CD4-positive, alpha-beta T cell (primary cell): ENCODE measurements at regions not wholly inside any gene's neighbourhood (a gene's known extent, or its start where the extent isn't known, plus 50 kb on each side); places are given as distances from the start of the nearest gene placed in this dataset.
"Not testable (repeated sequence)": the region's sequence is repeated elsewhere in the genome, so short reads cannot be mapped to it uniquely, and the experiment has no call there.

Experiments
- ATAC-seq: fragments of 200-7000 bp; cut with Tn5 transposase; one replicate; pipeline ENCODE4 v1.10.0; 2022; ENCODE audit warnings: mild to moderate bottlenecking; ENCODE audit not compliant: poor library complexity
- CTCF ChIA-PET: fragments of 350-600 bp; sonication (Branson Sonifier 250); formaldehyde crosslinking; loops from one replicate; lab custom pipeline; 2021; ENCODE audit warnings: antibody characterized with exemption, inconsistent platforms; lab: Charles Lee
- POLR2A ChIA-PET: fragments of 350-600 bp; sonication (Branson Sonifier 250); formaldehyde crosslinking; loops from one replicate; lab custom pipeline; 2021; ENCODE audit warnings: antibody characterized with exemption, inconsistent platforms; lab: Charles Lee
- DNase-seq, 14 experiments: peaks; one replicate each; pipeline ENCODE4 v3.0.0-alpha.2; 2013 to 2020; ENCODE audit warnings: mixed read lengths in 2 of 14
- H3K27ac ChIP-seq, 2 donors: one replicate each; pipeline versions ENCODE4 v1.5.1 to v1.7.0; 2013; ENCODE audit warnings: low read length in 2 of 2, low read depth in 1 of 2, mild to moderate bottlenecking in 1 of 2
- H3K27me3 ChIP-seq, 2 experiments: 1 replicate in 1 of 2; 2 replicates in 1 of 2; pipeline versions ENCODE4 v1.6.1 to v1.7.0; 2013; ENCODE audit warnings: low read length in 2 of 2, control low read depth in 1 of 2, mild to moderate bottlenecking in 1 of 2, moderate library complexity in 1 of 2; ENCODE audit not compliant: insufficient read depth in 2 of 2, control insufficient read depth in 1 of 2
- H3K36me3 ChIP-seq: one replicate; pipeline ENCODE4 v1.6.1; 2013; ENCODE audit warnings: low read length, control low read depth; ENCODE audit not compliant: insufficient read depth
- H3K4me1 ChIP-seq: one replicate; pipeline ENCODE4 v1.6.1; 2013; ENCODE audit warnings: low read length, control low read depth; ENCODE audit not compliant: insufficient read depth
- H3K4me3 ChIP-seq: one replicate; pipeline ENCODE4 v1.5.1; 2013; ENCODE audit warnings: mild to moderate bottlenecking, low read length, moderate library complexity
- H3K9me3 ChIP-seq, 2 experiments: 1 replicate in 1 of 2; 2 replicates in 1 of 2; pipeline versions ENCODE4 v1.6.1 to v1.7.0; 2013; ENCODE audit warnings: low read length in 2 of 2, mild to moderate bottlenecking in 2 of 2, control low read depth in 1 of 2, moderate library complexity in 1 of 2; ENCODE audit not compliant: control insufficient read depth in 1 of 2, insufficient read depth in 1 of 2
- H3K27ac Mint-ChIP-seq: one replicate; pipeline ENCODE4 v1.8.0; 2020; ENCODE audit warnings: mixed read lengths
- H3K27me3 Mint-ChIP-seq: one replicate; pipeline ENCODE4 v1.8.0; 2021; ENCODE audit warnings: mixed read lengths
- H3K36me3 Mint-ChIP-seq: one replicate; pipeline ENCODE4 v1.8.0; 2021; ENCODE audit warnings: low read depth, mixed read lengths
- H3K4me1 Mint-ChIP-seq: one replicate; pipeline ENCODE4 v1.8.0; 2021; ENCODE audit warnings: low read depth, mixed read lengths
- H3K4me3 Mint-ChIP-seq: one replicate; pipeline ENCODE4 v1.8.0; 2020; ENCODE audit warnings: mild to moderate bottlenecking, mixed read lengths
- H3K9me3 Mint-ChIP-seq: one replicate; pipeline ENCODE4 v1.8.0; 2020; ENCODE audit warnings: mixed read lengths
- intact Hi-C, 2 experiments: fragments of 100-400 bp; cut with DNase I in 1 of 2; cut with micrococcal nuclease in 1 of 2; formaldehyde crosslinking; loops; one replicate each; pipeline versions ENCODE4 v1.15.1 to v1.9.0; 2023 to 2025; cut with DNase I, micrococcal nuclease

DNA sequence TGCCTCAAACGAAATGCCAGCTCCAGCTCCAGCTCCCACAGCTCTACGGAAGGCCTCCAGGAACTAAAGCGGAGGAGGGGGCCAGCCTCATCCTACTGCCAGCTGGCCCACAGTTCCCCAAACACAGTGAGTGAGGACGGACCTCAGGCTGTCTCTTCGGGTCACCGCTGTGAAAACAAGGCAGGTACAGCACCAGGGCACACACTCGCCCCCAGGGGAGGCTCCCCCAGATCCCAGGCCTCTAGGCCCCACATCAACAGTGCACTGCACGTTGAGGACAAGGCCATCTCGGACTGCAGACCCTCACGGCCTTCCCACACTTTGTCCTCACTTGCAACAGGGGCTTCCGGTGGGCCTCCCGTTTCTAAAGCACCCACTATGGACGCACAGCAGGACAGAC, 95.0 kb downstream of the GTF2H2C_2 start:
- POLR2A ChIA-PET, H3K27me3 Mint-ChIP-seq: not testable (repeated sequence)

GRCh38 chr5:70510811-70511210, 95.6 kb downstream of the GTF2H2C_2 start:
- H3K27ac Mint-ChIP-seq, H3K4me1 ChIP-seq, H3K36me3 ChIP-seq, intact Hi-C loops, POLR2A ChIA-PET, H3K36me3 Mint-ChIP-seq, H3K9me3 ChIP-seq, CTCF ChIA-PET, H3K4me3 ChIP-seq, H3K27ac ChIP-seq, H3K4me1 Mint-ChIP-seq, H3K27me3 Mint-ChIP-seq, ATAC-seq, H3K9me3 Mint-ChIP-seq, H3K4me3 Mint-ChIP-seq, H3K27me3 ChIP-seq: not testable (repeated sequence)
- peak in 3 of 14 experiments; percentile 0 to 26 (median 0) for DNase-seq

More for the DNA sequence above, 95.0 kb downstream of the GTF2H2C_2 start:
- H3K4me1 Mint-ChIP-seq, H3K27ac Mint-ChIP-seq, intact Hi-C loops, H3K27me3 ChIP-seq, H3K36me3 ChIP-seq, H3K9me3 ChIP-seq, H3K36me3 Mint-ChIP-seq, H3K4me3 ChIP-seq, H3K27ac ChIP-seq, H3K9me3 Mint-ChIP-seq, CTCF ChIA-PET, H3K4me3 Mint-ChIP-seq, ATAC-seq, H3K4me1 ChIP-seq: not testable (repeated sequence)
- peak in 1 of 14 experiments; percentile 28 for DNase-seq
